GM23338 (cell line): ENCODE measurements at regions not wholly inside any gene's neighbourhood (a gene's known extent, or its start where the extent isn't known, plus 50 kb on each side); places are given as distances from the start of the nearest gene placed in this dataset.

ENCODE experiments used
- ATAC-seq: fragments of 200-7000 bp; cut with Tn5 transposase; 3 replicates; pipeline ENCODE4 v1.9.1; 2020
- DNase-seq: peaks from one replicate; pipeline ENCODE4 v3.0.0-alpha.2; 2015; ENCODE audit warnings: low spot score
- H2AFZ ChIP-seq: fragments of 200-600 bp; sonication (generic); 2 replicates; pipeline ENCODE4 v1.8.0; 2016; ENCODE audit warnings: antibody characterized with exemption, mild to moderate bottlenecking, moderate library complexity
- H3F3A ChIP-seq: fragments of 200-600 bp; sonication (generic); replicated peaks from 2 replicates; pipeline ENCODE4 v1.8.0; 2017; ENCODE audit warnings: antibody characterized with exemption, mixed run types, low read depth
- H3K27ac ChIP-seq: fragments of 200-600 bp; sonication (generic); 2 replicates; pipeline ENCODE4 v1.6.1; 2016; ENCODE audit warnings: low read depth
- H3K27me3 ChIP-seq: fragments of 200-600 bp; sonication (generic); 2 replicates; pipeline ENCODE4 v1.8.0; 2016; ENCODE audit warnings: mild to moderate bottlenecking, mixed run types, moderate library complexity; ENCODE audit not compliant: insufficient read depth
- H3K36me3 ChIP-seq: fragments of 200-600 bp; sonication (generic); 2 replicates; pipeline ENCODE4 v1.8.0; 2016; ENCODE audit warnings: mild to moderate bottlenecking; ENCODE audit not compliant: insufficient read depth
- H3K4me1 ChIP-seq: fragments of 200-600 bp; sonication (generic); 2 replicates; pipeline ENCODE4 v1.8.0; 2016; ENCODE audit warnings: mild to moderate bottlenecking, moderate library complexity; ENCODE audit not compliant: insufficient read depth
- H3K4me2 ChIP-seq: fragments of 200-600 bp; sonication (generic); 2 replicates; pipeline ENCODE4 v1.7.1; 2017; ENCODE audit warnings: mixed run types
- H3K4me3 ChIP-seq: fragments of 200-600 bp; sonication (generic); 2 replicates; pipeline ENCODE4 v1.6.1; 2016; ENCODE audit warnings: mixed run types
- H3K79me2 ChIP-seq: fragments of 200-600 bp; sonication (generic); replicated peaks from 2 replicates; pipeline ENCODE4 v1.8.0; 2017; ENCODE audit warnings: mild to moderate bottlenecking; ENCODE audit not compliant: insufficient read depth
- H3K9me2 ChIP-seq: fragments of 200-600 bp; sonication (generic); 2 replicates; pipeline ENCODE4 v1.8.0; 2017; ENCODE audit not compliant: insufficient read depth
- H4K20me1 ChIP-seq: fragments of 200-600 bp; sonication (generic); replicated peaks from 2 replicates; pipeline ENCODE4 v1.8.0; 2017; ENCODE audit warnings: mild to moderate bottlenecking; ENCODE audit not compliant: insufficient read depth
- H3K27ac Mint-ChIP-seq: 2 replicates; pipeline ENCODE4 v1.8.0; 2020; ENCODE audit warnings: inconsistent platforms, mild to moderate bottlenecking, moderate library complexity, mixed read lengths
- H3K27me3 Mint-ChIP-seq: 3 replicates; pipeline ENCODE4 v1.8.0; 2022; ENCODE audit warnings: low read depth, mild to moderate bottlenecking, moderate library complexity, mixed read lengths, inconsistent platforms; ENCODE audit not compliant: insufficient read depth, poor library complexity
- H3K36me3 Mint-ChIP-seq: 3 replicates; pipeline ENCODE4 v1.8.0; 2021; ENCODE audit warnings: low read depth, mild to moderate bottlenecking, inconsistent platforms, moderate library complexity, mixed read lengths
- H3K4me1 Mint-ChIP-seq: 3 replicates; pipeline ENCODE4 v1.8.0; 2020; ENCODE audit warnings: mild to moderate bottlenecking, inconsistent platforms, mixed read lengths
- H3K4me3 Mint-ChIP-seq: 3 replicates; pipeline ENCODE4 v1.8.0; 2021; ENCODE audit warnings: moderate library complexity, mild to moderate bottlenecking, inconsistent platforms, mixed read lengths
- H3K9me3 Mint-ChIP-seq: 3 replicates; pipeline ENCODE4 v1.8.0; 2020; ENCODE audit warnings: moderate library complexity, mild to moderate bottlenecking, inconsistent platforms, mixed read lengths
- EZH2phosphoT487 ChIP-seq: fragments of 200-600 bp; sonication (generic); IDR thresholded peaks from one replicate; pipeline ENCODE4 v1.8.1; 2018; ENCODE audit warnings: antibody characterized with exemption; ENCODE audit not compliant: unreplicated experiment
- NANOG ChIP-seq: IDR thresholded peaks from 2 replicates; pipeline ENCODE4 v1.6.1; 2016; ENCODE audit warnings: antibody characterized with exemption, borderline replicate concordance
- POLR2AphosphoS5 ChIP-seq: IDR thresholded peaks from 2 replicates; pipeline ENCODE4 v1.6.1; 2016; ENCODE audit warnings: antibody characterized with exemption, low read depth
- STAT1 ChIP-seq: IDR thresholded peaks from one replicate; pipeline ENCODE4 v1.6.1; 2016; ENCODE audit warnings: antibody characterized with exemption; ENCODE audit not compliant: unreplicated experiment
- ZNF114 ChIP-seq: fragments of 250-450 bp; sonication (Bioruptor Pico); IDR thresholded peaks from 2 replicates; pipeline ENCODE4 v1.5.0; 2020; ENCODE audit warnings: mild to moderate bottlenecking, moderate library complexity
- ZNF331 ChIP-seq: fragments of 250-450 bp; sonication (Bioruptor Pico); IDR thresholded peaks from 2 replicates; pipeline ENCODE4 v1.5.0; 2020; ENCODE audit warnings: low read depth, mild to moderate bottlenecking, moderate library complexity
- TF ChIP-seq, protein P1 (sequence below): fragments of 250-450 bp; sonication (Bioruptor Pico); IDR thresholded peaks from 2 replicates; pipeline ENCODE4 v1.5.0; 2020; ENCODE audit warnings: mild to moderate bottlenecking, moderate library complexity
- TF ChIP-seq, protein P2 (sequence below): IDR thresholded peaks from one replicate; pipeline ENCODE4 v1.6.1; 2018; ENCODE audit warnings: antibody characterized with exemption; ENCODE audit not compliant: unreplicated experiment
- TF ChIP-seq, protein P3 (sequence below), 2 experiments: fragments of 200-600 bp in 1 of 2; sonication (generic) in 1 of 2; conservative IDR thresholded peaks; 2 replicates each; pipeline versions ENCODE4 v1.5.1 to v1.6.1; 2016 to 2017; ENCODE audit warnings: antibody characterized with exemption in 2 of 2, low read depth in 2 of 2, mild to moderate bottlenecking in 2 of 2, moderate library complexity in 1 of 2
- TF ChIP-seq, protein P4 (sequence below): IDR thresholded peaks from 2 replicates; pipeline ENCODE4 v1.6.1; 2016; ENCODE audit warnings: antibody characterized with exemption

DNA sequence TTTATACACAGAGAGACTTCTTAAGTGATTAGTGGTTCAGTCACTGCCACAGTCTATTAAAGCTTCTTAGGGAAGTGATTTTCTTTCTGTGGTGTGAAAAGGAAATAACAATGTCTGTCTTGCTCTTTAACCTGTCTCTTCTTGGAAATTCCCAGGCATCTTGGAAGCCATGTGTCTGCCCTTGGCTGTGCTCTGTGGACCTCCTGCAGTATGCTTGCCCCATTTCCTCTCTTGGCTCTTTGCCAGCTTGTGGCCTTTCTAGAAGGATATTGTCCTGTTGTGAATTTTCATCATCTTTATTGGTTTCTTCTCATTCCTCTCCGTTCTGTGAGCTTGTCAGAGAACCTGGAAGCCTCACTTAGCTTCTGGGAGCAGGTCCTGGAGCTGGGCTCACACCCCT is 338.4 kb upstream of the C2CD4B start:
- Histone ChIP-seq H3K27me3 (no peaks in the 10 kb centered on the region), H3K9me2 (no peaks in the 10 kb centered on the region), H3K4me1 (peaks cover 9% of the 10 kb centered on the region; the same call in 1 of the 2 replicates), H3K79me2 (no peaks in the 10 kb centered on the region), H3F3A (no peaks in the 10 kb centered on the region), H4K20me1 (no peaks in the 10 kb centered on the region), H3K36me3 (no peaks in the 10 kb centered on the region), H2AFZ (no peak overlapping the region), H3K4me2 (no peak overlapping the region), H3K4me3 (no peak overlapping the region), H3K27ac (no peak overlapping the region)
- Mint-ChIP-seq H3K27ac (no peak overlapping the region; the same call in 1 of the 2 replicates), H3K9me3 (no peaks in the 10 kb centered on the region), H3K4me3 (no peak overlapping the region), H3K4me1 (peaks cover 33% of the 10 kb centered on the region), H3K36me3 (no peaks in the 10 kb centered on the region), H3K27me3 (no peaks in the 10 kb centered on the region)
- ATAC-seq (no peak), DNase-seq (no peak)
- no peak for TF ChIP-seq EZH2phosphoT487
- TF ChIP-seq, protein P1, sequence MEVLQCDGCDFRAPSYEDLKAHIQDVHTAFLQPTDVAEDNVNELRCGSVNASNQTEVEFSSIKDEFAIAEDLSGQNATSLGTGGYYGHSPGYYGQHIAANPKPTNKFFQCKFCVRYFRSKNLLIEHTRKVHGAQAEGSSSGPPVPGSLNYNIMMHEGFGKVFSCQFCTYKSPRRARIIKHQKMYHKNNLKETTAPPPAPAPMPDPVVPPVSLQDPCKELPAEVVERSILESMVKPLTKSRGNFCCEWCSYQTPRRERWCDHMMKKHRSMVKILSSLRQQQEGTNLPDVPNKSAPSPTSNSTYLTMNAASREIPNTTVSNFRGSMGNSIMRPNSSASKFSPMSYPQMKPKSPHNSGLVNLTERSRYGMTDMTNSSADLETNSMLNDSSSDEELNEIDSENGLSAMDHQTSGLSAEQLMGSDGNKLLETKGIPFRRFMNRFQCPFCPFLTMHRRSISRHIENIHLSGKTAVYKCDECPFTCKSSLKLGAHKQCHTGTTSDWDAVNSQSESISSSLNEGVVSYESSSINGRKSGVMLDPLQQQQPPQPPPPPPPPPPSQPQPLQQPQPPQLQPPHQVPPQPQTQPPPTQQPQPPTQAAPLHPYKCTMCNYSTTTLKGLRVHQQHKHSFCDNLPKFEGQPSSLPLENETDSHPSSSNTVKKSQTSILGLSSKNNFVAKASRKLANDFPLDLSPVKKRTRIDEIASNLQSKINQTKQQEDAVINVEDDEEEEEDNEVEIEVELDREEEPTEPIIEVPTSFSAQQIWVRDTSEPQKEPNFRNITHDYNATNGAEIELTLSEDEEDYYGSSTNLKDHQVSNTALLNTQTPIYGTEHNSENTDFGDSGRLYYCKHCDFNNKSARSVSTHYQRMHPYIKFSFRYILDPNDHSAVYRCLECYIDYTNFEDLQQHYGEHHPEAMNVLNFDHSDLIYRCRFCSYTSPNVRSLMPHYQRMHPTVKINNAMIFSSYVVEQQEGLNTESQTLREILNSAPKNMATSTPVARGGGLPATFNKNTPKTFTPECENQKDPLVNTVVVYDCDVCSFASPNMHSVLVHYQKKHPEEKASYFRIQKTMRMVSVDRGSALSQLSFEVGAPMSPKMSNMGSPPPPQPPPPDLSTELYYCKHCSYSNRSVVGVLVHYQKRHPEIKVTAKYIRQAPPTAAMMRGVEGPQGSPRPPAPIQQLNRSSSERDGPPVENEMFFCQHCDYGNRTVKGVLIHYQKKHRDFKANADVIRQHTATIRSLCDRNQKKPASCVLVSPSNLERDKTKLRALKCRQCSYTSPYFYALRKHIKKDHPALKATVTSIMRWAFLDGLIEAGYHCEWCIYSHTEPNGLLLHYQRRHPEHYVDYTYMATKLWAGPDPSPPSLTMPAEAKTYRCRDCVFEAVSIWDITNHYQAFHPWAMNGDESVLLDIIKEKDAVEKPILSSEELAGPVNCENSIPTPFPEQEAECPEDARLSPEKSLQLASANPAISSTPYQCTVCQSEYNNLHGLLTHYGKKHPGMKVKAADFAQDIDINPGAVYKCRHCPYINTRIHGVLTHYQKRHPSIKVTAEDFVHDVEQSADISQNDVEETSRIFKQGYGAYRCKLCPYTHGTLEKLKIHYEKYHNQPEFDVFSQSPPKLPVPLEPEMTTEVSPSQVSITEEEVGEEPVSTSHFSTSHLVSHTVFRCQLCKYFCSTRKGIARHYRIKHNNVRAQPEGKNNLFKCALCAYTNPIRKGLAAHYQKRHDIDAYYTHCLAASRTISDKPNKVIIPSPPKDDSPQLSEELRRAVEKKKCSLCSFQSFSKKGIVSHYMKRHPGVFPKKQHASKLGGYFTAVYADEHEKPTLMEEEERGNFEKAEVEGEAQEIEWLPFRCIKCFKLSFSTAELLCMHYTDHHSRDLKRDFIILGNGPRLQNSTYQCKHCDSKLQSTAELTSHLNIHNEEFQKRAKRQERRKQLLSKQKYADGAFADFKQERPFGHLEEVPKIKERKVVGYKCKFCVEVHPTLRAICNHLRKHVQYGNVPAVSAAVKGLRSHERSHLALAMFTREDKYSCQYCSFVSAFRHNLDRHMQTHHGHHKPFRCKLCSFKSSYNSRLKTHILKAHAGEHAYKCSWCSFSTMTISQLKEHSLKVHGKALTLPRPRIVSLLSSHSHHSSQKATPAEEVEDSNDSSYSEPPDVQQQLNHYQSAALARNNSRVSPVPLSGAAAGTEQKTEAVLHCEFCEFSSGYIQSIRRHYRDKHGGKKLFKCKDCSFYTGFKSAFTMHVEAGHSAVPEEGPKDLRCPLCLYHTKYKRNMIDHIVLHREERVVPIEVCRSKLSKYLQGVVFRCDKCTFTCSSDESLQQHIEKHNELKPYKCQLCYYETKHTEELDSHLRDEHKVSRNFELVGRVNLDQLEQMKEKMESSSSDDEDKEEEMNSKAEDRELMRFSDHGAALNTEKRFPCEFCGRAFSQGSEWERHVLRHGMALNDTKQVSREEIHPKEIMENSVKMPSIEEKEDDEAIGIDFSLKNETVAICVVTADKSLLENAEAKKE, result no peak
- TF ChIP-seq ZNF114 (CRISPR knock-in tag), result no peak

DNA sequence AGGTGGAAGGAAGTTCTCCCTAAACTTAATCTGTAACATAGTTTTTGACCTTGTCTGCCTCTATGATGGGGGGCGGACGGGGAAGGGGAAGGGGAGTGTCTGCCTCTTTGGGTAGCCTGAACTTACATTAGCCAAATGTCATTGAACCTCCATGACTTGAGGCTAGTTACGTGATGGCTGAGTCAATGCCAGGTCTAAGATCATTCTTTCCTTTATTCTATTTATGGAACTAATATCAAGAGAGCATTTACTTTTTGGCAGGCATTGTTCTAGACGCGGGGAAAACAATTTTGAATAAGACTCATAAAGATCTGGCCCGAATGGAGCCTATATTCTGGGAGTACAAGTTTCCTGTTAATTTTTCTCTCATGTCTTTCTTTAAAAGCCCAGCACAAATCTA is 340.7 kb upstream of the C2CD4B start:
- no peak overlapping the region for H3K4me2 ChIP-seq
- H3K27me3 ChIP-seq, result no peaks in the 10 kb centered on the region
- no peak for DNase-seq
- H3F3A ChIP-seq, result no peaks in the 10 kb centered on the region
- Mint-ChIP-seq H3K9me3 (no peaks in the 10 kb centered on the region), H3K4me1 (peaks cover 35% of the 10 kb centered on the region), H3K27ac (no peak overlapping the region), H3K36me3 (no peaks in the 10 kb centered on the region), H3K27me3 (peaks cover 2% of the 10 kb centered on the region), H3K4me3 (no peak overlapping the region)
- H4K20me1 ChIP-seq, result no peaks in the 10 kb centered on the region
- ATAC-seq, result no peak
- H3K27ac ChIP-seq, result no peak overlapping the region; the same call in 1 of the 2 replicates
- no peaks in the 10 kb centered on the region for H3K36me3 ChIP-seq
- H3K4me3 ChIP-seq, result no peak overlapping the region
- no peaks in the 10 kb centered on the region for H3K9me2 ChIP-seq
- no peaks in the 10 kb centered on the region for H3K79me2 ChIP-seq
- no peak overlapping the region for H2AFZ ChIP-seq
- peaks cover 9% of the 10 kb centered on the region; the same call in 1 of the 2 replicates for H3K4me1 ChIP-seq
- TF ChIP-seq EZH2phosphoT487 (no peak), ZNF331 (CRISPR knock-in tag) (no peak), POLR2AphosphoS5 (no peak), NANOG (no peak), STAT1 (no peak), ZNF114 (CRISPR knock-in tag) (no peak)
- TF ChIP-seq, protein P2, sequence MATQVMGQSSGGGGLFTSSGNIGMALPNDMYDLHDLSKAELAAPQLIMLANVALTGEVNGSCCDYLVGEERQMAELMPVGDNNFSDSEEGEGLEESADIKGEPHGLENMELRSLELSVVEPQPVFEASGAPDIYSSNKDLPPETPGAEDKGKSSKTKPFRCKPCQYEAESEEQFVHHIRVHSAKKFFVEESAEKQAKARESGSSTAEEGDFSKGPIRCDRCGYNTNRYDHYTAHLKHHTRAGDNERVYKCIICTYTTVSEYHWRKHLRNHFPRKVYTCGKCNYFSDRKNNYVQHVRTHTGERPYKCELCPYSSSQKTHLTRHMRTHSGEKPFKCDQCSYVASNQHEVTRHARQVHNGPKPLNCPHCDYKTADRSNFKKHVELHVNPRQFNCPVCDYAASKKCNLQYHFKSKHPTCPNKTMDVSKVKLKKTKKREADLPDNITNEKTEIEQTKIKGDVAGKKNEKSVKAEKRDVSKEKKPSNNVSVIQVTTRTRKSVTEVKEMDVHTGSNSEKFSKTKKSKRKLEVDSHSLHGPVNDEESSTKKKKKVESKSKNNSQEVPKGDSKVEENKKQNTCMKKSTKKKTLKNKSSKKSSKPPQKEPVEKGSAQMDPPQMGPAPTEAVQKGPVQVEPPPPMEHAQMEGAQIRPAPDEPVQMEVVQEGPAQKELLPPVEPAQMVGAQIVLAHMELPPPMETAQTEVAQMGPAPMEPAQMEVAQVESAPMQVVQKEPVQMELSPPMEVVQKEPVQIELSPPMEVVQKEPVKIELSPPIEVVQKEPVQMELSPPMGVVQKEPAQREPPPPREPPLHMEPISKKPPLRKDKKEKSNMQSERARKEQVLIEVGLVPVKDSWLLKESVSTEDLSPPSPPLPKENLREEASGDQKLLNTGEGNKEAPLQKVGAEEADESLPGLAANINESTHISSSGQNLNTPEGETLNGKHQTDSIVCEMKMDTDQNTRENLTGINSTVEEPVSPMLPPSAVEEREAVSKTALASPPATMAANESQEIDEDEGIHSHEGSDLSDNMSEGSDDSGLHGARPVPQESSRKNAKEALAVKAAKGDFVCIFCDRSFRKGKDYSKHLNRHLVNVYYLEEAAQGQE, result no peak
- TF ChIP-seq, protein P3, sequence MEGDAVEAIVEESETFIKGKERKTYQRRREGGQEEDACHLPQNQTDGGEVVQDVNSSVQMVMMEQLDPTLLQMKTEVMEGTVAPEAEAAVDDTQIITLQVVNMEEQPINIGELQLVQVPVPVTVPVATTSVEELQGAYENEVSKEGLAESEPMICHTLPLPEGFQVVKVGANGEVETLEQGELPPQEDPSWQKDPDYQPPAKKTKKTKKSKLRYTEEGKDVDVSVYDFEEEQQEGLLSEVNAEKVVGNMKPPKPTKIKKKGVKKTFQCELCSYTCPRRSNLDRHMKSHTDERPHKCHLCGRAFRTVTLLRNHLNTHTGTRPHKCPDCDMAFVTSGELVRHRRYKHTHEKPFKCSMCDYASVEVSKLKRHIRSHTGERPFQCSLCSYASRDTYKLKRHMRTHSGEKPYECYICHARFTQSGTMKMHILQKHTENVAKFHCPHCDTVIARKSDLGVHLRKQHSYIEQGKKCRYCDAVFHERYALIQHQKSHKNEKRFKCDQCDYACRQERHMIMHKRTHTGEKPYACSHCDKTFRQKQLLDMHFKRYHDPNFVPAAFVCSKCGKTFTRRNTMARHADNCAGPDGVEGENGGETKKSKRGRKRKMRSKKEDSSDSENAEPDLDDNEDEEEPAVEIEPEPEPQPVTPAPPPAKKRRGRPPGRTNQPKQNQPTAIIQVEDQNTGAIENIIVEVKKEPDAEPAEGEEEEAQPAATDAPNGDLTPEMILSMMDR (conservative IDR thresholded peaks at IDR 0.05; ENCODE audit: low read depth in 2 of 2), result no peak
- TF ChIP-seq, protein P4, sequence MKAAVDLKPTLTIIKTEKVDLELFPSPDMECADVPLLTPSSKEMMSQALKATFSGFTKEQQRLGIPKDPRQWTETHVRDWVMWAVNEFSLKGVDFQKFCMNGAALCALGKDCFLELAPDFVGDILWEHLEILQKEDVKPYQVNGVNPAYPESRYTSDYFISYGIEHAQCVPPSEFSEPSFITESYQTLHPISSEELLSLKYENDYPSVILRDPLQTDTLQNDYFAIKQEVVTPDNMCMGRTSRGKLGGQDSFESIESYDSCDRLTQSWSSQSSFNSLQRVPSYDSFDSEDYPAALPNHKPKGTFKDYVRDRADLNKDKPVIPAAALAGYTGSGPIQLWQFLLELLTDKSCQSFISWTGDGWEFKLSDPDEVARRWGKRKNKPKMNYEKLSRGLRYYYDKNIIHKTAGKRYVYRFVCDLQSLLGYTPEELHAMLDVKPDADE, result no peak
